HL-60 (cell line): ENCODE measurements at regions not wholly inside any gene's neighbourhood (a gene's known extent, or its start where the extent isn't known, plus 50 kb on each side); places are given as distances from the start of the nearest gene placed in this dataset.

Experiments used
- POLR2AphosphoS5 ChIP-seq: IDR thresholded peaks from 2 replicates; pipeline ENCODE4 v1.6.1; 2012; ENCODE audit warnings: low read depth
- TF ChIP-seq, protein P1 (sequence below): IDR thresholded peaks from one replicate; pipeline ENCODE4 v1.5.1; 2011; ENCODE audit warnings: low read length, control low read depth, inconsistent platforms; ENCODE audit not compliant: insufficient read depth
- TF ChIP-seq, protein P2 (sequence below): IDR thresholded peaks from 2 replicates; pipeline ENCODE4 v1.6.1; 2012; ENCODE audit warnings: low read depth; ENCODE audit not compliant: insufficient replicate concordance

- TF ChIP-seq, protein P1, sequence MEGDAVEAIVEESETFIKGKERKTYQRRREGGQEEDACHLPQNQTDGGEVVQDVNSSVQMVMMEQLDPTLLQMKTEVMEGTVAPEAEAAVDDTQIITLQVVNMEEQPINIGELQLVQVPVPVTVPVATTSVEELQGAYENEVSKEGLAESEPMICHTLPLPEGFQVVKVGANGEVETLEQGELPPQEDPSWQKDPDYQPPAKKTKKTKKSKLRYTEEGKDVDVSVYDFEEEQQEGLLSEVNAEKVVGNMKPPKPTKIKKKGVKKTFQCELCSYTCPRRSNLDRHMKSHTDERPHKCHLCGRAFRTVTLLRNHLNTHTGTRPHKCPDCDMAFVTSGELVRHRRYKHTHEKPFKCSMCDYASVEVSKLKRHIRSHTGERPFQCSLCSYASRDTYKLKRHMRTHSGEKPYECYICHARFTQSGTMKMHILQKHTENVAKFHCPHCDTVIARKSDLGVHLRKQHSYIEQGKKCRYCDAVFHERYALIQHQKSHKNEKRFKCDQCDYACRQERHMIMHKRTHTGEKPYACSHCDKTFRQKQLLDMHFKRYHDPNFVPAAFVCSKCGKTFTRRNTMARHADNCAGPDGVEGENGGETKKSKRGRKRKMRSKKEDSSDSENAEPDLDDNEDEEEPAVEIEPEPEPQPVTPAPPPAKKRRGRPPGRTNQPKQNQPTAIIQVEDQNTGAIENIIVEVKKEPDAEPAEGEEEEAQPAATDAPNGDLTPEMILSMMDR, result no peak
- TF ChIP-seq POLR2AphosphoS5, result no peak
- TF ChIP-seq, protein P2, sequence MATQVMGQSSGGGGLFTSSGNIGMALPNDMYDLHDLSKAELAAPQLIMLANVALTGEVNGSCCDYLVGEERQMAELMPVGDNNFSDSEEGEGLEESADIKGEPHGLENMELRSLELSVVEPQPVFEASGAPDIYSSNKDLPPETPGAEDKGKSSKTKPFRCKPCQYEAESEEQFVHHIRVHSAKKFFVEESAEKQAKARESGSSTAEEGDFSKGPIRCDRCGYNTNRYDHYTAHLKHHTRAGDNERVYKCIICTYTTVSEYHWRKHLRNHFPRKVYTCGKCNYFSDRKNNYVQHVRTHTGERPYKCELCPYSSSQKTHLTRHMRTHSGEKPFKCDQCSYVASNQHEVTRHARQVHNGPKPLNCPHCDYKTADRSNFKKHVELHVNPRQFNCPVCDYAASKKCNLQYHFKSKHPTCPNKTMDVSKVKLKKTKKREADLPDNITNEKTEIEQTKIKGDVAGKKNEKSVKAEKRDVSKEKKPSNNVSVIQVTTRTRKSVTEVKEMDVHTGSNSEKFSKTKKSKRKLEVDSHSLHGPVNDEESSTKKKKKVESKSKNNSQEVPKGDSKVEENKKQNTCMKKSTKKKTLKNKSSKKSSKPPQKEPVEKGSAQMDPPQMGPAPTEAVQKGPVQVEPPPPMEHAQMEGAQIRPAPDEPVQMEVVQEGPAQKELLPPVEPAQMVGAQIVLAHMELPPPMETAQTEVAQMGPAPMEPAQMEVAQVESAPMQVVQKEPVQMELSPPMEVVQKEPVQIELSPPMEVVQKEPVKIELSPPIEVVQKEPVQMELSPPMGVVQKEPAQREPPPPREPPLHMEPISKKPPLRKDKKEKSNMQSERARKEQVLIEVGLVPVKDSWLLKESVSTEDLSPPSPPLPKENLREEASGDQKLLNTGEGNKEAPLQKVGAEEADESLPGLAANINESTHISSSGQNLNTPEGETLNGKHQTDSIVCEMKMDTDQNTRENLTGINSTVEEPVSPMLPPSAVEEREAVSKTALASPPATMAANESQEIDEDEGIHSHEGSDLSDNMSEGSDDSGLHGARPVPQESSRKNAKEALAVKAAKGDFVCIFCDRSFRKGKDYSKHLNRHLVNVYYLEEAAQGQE, result no peak
These were observed 211.0 kb downstream of the PIK3C3 start for GRCh38 chr18:42165922-42166513.
